ENCODE measurements at regions not wholly inside any gene's neighbourhood (a gene's known extent, or its start where the extent isn't known, plus 50 kb on each side); places are given as distances from the start of the nearest gene placed in this dataset.

DNA sequence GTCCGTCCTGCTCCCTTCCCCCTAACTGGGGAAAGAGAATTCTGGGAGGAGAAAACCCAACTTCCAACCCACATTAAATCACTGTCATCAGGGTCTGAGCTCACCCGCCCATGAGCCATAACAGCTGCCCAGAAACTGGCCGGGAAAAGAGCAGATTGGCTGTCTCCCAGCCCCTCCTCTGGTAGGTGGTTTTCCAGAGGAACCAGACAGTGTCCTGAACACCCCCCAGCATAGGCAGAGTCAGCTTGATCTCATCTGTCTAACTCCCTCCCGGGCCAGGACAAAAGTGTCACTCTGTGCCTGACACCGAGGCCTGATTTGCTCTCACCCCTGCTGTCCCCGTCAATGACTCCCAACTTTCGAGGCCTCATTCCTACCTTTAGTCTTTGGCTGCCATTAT is 197.0 kb downstream of the AXIN2 start:
- ATAC-seq (no peak), DNase-seq (ENCODE audit: extremely low read depth in 1 of 4, low spot score in 3 of 4) (no peak), FAIRE-seq (no peak)
- H3K4me2 ChIP-seq (ENCODE audit: insufficient read depth, low read length), result no peak overlapping the region
- H3K79me2 ChIP-seq (ENCODE audit: control insufficient read depth, insufficient read depth, low read length), result no peaks in the 10 kb centered on the region
- in situ Hi-C loops (cut with MboI), result no loop called here
- WGBS (ENCODE audit: insufficient coverage, low coverage, missing lambda C conversion rate), result 1% methylated on average over 7 of the region's 7 CpGs
- peaks cover 0 to 7% of the 10 kb centered on the region in 2 experiments; a peak in 2 of 5 replicates for H3K27me3 ChIP-seq (ENCODE audit: control insufficient read depth in 2 of 2, insufficient read depth in 2 of 2, low read length in 2 of 2)
- BruUV-seq (replicated peaks), result no TSS peak
- H3K9ac ChIP-seq (ENCODE audit: insufficient read depth in 1 of 2, low read depth in 2 of 2, low read length in 2 of 2), result no peak overlapping the region
- intact Hi-C loops (cut with micrococcal nuclease), result no loop called here
- no peaks in the 10 kb centered on the region for H3K4me1 ChIP-seq (replicated peaks in 1 of 2; ENCODE audit: control insufficient read depth in 2 of 2, insufficient read depth in 2 of 2, low read length in 2 of 2)
- no peaks in the 10 kb centered on the region for H3K9me1 ChIP-seq (ENCODE audit: control insufficient read depth, insufficient read depth, low read length)
- ChIA-PET POLR2A (no interaction called here), CTCF (ENCODE audit: low intra/inter-chr PET ratio) (no interaction called here)
- H3K36me3 ChIP-seq (ENCODE audit: control insufficient read depth, insufficient read depth, low read length), result no peaks in the 10 kb centered on the region
- H3K4me3 ChIP-seq, result no peak overlapping the region
- H4K20me1 ChIP-seq (replicated peaks; ENCODE audit: control insufficient read depth, insufficient read depth, low read length), result no peaks in the 10 kb centered on the region
- H3K27ac ChIP-seq (ENCODE audit: extremely low read depth, low read depth, low read length), result no peak overlapping the region
- H3K9me3 ChIP-seq (replicated peaks; ENCODE audit: control insufficient read depth, insufficient read depth, low read depth, low read length), result no peaks in the 10 kb centered on the region
- H2AFZ ChIP-seq (ENCODE audit: low read depth, low read length), result no peak overlapping the region
- TF ChIP-seq CREB1 (IDR thresholded peaks at IDR 0.05) (no peak), CREB1 (CRISPR knock-in tag; IDR thresholded peaks at IDR 0.05) (no peak), HMG20A (CRISPR knock-in tag; conservative IDR thresholded peaks at IDR 0.05) (no peak), PHF8 (IDR thresholded peaks at IDR 0.05; ENCODE audit: borderline replicate concordance, low read length) (no peak), HDAC3 (IDR thresholded peaks at IDR 0.05; ENCODE audit: borderline replicate concordance, partially characterized antibody) (no peak), ZNF780A (CRISPR knock-in tag; IDR thresholded peaks at IDR 0.05) (no peak), SRSF9 (IDR thresholded peaks at IDR 0.05; ENCODE audit: borderline replicate concordance, low read depth, low read length) (no peak), FOXM1 (IDR thresholded peaks at IDR 0.05; ENCODE audit: low read depth) (no peak), FOXM1 (CRISPR knock-in tag; IDR thresholded peaks at IDR 0.05; ENCODE audit: low read depth) (no peak)
- TF ChIP-seq, protein P1, sequence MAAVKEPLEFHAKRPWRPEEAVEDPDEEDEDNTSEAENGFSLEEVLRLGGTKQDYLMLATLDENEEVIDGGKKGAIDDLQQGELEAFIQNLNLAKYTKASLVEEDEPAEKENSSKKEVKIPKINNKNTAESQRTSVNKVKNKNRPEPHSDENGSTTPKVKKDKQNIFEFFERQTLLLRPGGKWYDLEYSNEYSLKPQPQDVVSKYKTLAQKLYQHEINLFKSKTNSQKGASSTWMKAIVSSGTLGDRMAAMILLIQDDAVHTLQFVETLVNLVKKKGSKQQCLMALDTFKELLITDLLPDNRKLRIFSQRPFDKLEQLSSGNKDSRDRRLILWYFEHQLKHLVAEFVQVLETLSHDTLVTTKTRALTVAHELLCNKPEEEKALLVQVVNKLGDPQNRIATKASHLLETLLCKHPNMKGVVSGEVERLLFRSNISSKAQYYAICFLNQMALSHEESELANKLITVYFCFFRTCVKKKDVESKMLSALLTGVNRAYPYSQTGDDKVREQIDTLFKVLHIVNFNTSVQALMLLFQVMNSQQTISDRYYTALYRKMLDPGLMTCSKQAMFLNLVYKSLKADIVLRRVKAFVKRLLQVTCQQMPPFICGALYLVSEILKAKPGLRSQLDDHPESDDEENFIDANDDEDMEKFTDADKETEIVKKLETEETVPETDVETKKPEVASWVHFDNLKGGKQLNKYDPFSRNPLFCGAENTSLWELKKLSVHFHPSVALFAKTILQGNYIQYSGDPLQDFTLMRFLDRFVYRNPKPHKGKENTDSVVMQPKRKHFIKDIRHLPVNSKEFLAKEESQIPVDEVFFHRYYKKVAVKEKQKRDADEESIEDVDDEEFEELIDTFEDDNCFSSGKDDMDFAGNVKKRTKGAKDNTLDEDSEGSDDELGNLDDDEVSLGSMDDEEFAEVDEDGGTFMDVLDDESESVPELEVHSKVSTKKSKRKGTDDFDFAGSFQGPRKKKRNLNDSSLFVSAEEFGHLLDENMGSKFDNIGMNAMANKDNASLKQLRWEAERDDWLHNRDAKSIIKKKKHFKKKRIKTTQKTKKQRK (IDR thresholded peaks at IDR 0.05; ENCODE audit: borderline replicate concordance, low read depth, low read length), result no peak
- TF ChIP-seq, protein P2, sequence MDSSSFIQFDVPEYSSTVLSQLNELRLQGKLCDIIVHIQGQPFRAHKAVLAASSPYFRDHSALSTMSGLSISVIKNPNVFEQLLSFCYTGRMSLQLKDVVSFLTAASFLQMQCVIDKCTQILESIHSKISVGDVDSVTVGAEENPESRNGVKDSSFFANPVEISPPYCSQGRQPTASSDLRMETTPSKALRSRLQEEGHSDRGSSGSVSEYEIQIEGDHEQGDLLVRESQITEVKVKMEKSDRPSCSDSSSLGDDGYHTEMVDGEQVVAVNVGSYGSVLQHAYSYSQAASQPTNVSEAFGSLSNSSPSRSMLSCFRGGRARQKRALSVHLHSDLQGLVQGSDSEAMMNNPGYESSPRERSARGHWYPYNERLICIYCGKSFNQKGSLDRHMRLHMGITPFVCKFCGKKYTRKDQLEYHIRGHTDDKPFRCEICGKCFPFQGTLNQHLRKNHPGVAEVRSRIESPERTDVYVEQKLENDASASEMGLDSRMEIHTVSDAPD (CRISPR knock-in tag; IDR thresholded peaks at IDR 0.05), result no peak
